ENCODE measurements at regions not wholly inside any gene's neighbourhood (a gene's known extent, or its start where the extent isn't known, plus 50 kb on each side); places are given as distances from the start of the nearest gene placed in this dataset.

GRCh38 chr15:39183164-39183881 is 397.6 kb upstream of the THBS1 start:
- TF ChIP-seq ATF2 (IDR thresholded peaks at IDR 0.05; ENCODE audit: low read length) (no peak), CTCF (IDR thresholded peaks at IDR 0.05; ENCODE audit: control extremely low read depth in 1 of 3, insufficient read depth in 1 of 3, low read depth in 1 of 3, low read length in 3 of 3) (no peak), SUZ12 (IDR thresholded peaks at IDR 0.05; ENCODE audit: low read length) (no peak), JUND (IDR thresholded peaks at IDR 0.05; ENCODE audit: low read length) (no peak), CBX5 (IDR thresholded peaks at IDR 0.05; ENCODE audit: low read depth, low read length) (no peak), TAF1 (IDR thresholded peaks at IDR 0.05; ENCODE audit: low read depth, low read length) (no peak), BRCA1 (IDR thresholded peaks at IDR 0.05; ENCODE audit: low read depth, low read length) (no peak), CBX8 (IDR thresholded peaks at IDR 0.05; ENCODE audit: borderline replicate concordance, low read depth, low read length) (no peak), EZH2 (IDR thresholded peaks at IDR 0.05; ENCODE audit: low read depth, low read length, severe bottlenecking) (no peak), RAD21 (IDR thresholded peaks at IDR 0.05 in 1 of 2, conservative IDR thresholded peaks at IDR 0.05 in 1 of 2; ENCODE audit: low read depth in 2 of 2, low read length in 2 of 2) (no peak)
